GM10248 (cell line): ENCODE measurements at regions not wholly inside any gene's neighbourhood (a gene's known extent, or its start where the extent isn't known, plus 50 kb on each side); places are given as distances from the start of the nearest gene placed in this dataset.

Experiments used
- CTCF ChIA-PET: fragments of 300-600 bp; sonication (Branson Sonifier 250); formaldehyde crosslinking; extraction: SDS; loops from one replicate; lab custom pipeline; 2021; ENCODE audit warnings: antibody characterized with exemption; lab: Yijun Ruan, JAX
- POLR2A ChIA-PET: fragments of 350-650 bp; sonication (Branson Sonifier 250); formaldehyde crosslinking; extraction: SDS; loops from one replicate; lab custom pipeline; 2020; ENCODE audit warnings: antibody characterized with exemption; lab: Yijun Ruan, JAX
- DNase-seq: peaks from one replicate; pipeline ENCODE4 v3.0.0; 2012; ENCODE audit errors: extremely low spot score
- TF ChIP-seq, protein P1 (sequence below): IDR thresholded peaks from 2 replicates; pipeline ENCODE4 v1.5.1; 2012; ENCODE audit warnings: mild to moderate bottlenecking, low read depth; ENCODE audit errors: extremely low read depth, missing control alignments, control extremely low read depth

DNA sequence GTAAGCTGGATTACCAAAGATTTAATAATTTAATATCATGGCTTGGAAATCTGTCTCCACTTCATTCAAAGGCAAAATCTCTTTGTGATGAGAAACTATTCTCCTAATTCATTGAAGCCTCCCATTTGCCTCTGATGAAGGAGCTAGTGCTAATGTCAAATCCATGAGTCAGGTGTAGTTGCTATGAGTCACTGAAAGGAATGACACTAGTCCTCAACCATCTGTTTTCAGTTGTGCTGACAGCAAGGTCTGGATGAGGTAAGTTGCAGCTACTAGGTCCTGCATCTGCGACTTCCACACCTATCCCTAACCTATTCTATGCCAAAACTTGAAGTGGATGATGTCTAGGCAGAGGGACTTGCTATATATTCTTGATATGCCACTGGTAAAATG lies 324.0 kb upstream of the UBE2E3 start:
- ChIA-PET POLR2A (no interaction called here), CTCF (interaction anchor here (1.0 to 1.2 kb wide), 2 partner anchors 9 to 12 kb away, joined by 3 to 5 read pairs; no protein-coding TSS in a partner anchor)
- TF ChIP-seq, protein P1, sequence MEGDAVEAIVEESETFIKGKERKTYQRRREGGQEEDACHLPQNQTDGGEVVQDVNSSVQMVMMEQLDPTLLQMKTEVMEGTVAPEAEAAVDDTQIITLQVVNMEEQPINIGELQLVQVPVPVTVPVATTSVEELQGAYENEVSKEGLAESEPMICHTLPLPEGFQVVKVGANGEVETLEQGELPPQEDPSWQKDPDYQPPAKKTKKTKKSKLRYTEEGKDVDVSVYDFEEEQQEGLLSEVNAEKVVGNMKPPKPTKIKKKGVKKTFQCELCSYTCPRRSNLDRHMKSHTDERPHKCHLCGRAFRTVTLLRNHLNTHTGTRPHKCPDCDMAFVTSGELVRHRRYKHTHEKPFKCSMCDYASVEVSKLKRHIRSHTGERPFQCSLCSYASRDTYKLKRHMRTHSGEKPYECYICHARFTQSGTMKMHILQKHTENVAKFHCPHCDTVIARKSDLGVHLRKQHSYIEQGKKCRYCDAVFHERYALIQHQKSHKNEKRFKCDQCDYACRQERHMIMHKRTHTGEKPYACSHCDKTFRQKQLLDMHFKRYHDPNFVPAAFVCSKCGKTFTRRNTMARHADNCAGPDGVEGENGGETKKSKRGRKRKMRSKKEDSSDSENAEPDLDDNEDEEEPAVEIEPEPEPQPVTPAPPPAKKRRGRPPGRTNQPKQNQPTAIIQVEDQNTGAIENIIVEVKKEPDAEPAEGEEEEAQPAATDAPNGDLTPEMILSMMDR = no peak
- DNase-seq = no peak

DNA sequence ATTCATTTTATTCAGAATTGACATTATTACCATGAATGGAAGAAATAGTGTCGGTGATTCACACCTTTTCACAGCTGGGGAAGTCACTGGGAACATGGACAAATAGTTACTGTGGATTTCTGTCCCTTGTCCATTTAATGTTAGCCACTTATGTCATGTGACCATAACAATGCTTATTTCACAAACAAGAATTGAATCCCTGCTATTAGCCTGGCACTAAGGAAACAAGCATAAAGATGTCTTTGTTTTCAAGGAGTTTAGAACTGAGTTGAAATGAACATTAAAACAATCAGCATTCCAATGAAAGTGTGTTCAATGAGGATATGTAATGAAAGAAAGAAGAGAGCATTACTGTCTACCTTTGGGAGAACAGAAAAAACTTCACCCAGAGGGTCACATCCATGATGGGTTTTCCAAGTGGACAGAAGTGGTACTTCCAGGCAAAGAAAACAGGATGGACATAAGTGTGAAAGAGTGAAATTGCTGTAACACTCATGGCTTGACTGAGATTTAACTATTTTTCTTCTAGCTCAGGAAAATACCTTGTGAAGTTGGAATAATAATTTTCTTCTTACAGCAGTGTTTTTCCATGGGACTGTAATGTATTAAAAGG lies 324.5 kb upstream of the UBE2E3 start:
- TF ChIP-seq, protein P1 = no peak
- POLR2A ChIA-PET = no interaction called here
- DNase-seq = no peak
- CTCF ChIA-PET = interaction anchor here (1.0 to 1.2 kb wide), 2 partner anchors 9 to 13 kb away, joined by 3 to 5 read pairs; no protein-coding TSS in a partner anchor

DNA sequence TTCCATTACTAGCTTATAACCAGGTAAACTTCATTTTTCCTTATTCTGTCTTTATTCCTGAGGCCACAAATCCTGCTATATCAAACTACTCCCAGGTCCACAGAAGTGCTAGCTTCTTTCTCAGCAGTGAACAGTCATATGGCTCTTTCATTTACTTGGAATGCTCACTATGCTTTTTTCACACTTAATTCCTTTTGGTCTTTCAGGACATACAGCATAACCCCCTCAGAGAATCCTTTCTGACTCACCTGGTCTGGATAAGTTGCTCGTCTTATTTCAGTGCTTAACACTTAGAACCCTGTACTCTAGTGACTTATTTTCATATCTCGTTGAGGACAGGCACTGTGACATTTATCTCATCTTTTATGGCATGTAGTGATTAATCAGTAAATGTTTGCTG lies 325.0 kb upstream of the UBE2E3 start:
- CTCF ChIA-PET = no interaction called here
- POLR2A ChIA-PET = no interaction called here
- no peak for DNase-seq
- TF ChIP-seq, protein P1 = no peak

DNA sequence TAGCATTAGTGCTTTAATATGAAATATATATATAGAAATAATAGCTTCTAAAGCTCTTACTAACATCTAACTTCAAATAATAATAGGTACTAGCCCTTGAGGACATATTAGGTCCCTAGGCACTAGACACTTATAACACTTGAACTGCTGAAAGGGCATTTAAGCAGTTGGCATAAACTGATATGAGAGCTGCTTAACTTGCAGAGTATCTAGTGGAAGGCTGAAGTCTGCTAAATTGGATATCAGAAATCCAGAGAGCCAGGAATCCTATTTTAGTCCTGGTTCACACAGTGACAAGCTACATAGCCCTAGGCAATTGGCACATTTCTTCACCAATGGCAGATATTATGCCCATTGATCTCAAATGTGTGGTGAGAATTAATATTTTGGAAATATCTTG lies 326.9 kb upstream of the UBE2E3 start:
- DNase-seq = no peak
- POLR2A ChIA-PET = no interaction called here
- CTCF ChIA-PET = no interaction called here
- TF ChIP-seq, protein P1 = no peak

DNA sequence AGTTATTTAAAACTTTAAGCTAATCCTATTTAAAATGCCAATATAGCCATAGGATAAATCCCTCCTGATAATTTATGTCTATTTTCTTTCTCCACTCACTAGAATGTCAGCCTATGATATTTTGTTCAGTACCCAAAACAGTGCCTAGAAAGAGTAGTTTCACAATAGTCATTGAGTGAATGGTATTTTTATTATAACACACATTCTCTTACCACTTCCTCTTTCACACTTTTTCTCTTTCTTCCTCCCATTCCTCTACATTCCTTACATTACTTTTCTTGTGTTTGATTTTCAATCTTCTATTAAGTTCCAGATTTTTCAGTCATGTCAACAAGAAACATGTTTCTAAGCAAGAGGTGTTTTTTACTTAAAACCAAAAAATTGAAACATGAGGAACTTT lies 327.6 kb upstream of the UBE2E3 start:
- CTCF ChIA-PET = no interaction called here
- TF ChIP-seq, protein P1 = no peak
- POLR2A ChIA-PET = no interaction called here
- no peak for DNase-seq

DNA sequence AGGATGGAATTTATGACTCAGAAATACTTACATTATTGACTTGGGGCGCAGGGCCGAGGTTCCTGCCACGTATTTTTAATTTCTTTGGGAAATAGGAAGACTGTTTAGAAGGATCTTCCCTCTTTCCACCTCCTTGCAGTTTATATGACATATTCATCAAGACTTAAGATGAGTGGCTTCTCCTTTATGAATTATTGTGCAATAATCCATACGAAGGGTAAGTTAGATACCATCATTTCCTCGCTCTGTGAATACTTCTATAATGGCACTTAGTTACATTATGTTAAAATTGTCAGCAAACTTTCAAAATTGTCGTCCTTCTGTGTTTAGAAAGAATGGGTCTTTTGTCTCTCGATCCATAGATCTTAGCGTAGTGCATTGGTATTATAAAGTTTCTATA lies 328.8 kb upstream of the UBE2E3 start:
- ChIA-PET POLR2A (no interaction called here), CTCF (no interaction called here)
- DNase-seq = no peak
- TF ChIP-seq, protein P1 = no peak
